ENCODE measurements at regions not wholly inside any gene's neighbourhood (a gene's known extent, or its start where the extent isn't known, plus 50 kb on each side); places are given as distances from the start of the nearest gene placed in this dataset.

DNA sequence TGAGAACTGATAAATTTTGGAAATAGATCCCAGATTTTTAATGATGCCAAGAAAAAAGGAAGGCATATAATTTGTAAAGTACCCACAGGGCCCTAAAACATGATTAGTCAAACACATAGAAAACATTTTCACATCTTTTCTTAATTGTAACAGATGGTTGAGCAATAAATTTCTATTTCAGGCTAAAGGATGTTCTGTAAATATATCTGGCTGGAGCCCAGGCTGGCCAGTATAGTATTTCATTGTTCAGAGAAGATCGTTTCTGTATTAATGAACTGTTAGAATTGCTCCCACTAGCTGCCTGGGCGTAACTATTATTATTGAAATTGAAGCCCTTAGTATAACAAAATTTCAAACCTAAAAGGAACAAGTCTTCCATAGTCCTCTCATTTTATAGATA lies 105.3 kb upstream of the SMC2 start (continued):
- TF ChIP-seq ZNF646 (CRISPR knock-in tag; IDR thresholded peaks at IDR 0.05) (no peak), MEIS1 (CRISPR knock-in tag; IDR thresholded peaks at IDR 0.05; ENCODE audit: borderline replicate concordance) (no peak), KLF15 (CRISPR knock-in tag; IDR thresholded peaks at IDR 0.05; ENCODE audit: borderline replicate concordance) (no peak), ZNF207 (IDR thresholded peaks at IDR 0.05; ENCODE audit: borderline replicate concordance) (no peak), SMAD1 (CRISPR knock-in tag; IDR thresholded peaks at IDR 0.05; ENCODE audit: borderline replicate concordance, low read depth) (no peak), CENPX (CRISPR knock-in tag; IDR thresholded peaks at IDR 0.05) (no peak), TAF1 (CRISPR knock-in tag; IDR thresholded peaks at IDR 0.05) (no peak)
- TF ChIP-seq, protein P1, sequence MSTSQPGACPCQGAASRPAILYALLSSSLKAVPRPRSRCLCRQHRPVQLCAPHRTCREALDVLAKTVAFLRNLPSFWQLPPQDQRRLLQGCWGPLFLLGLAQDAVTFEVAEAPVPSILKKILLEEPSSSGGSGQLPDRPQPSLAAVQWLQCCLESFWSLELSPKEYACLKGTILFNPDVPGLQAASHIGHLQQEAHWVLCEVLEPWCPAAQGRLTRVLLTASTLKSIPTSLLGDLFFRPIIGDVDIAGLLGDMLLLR (CRISPR knock-in tag; IDR thresholded peaks at IDR 0.05) = no peak
